WTC11 (cell line): ENCODE measurements at regions not wholly inside any gene's neighbourhood (a gene's known extent, or its start where the extent isn't known, plus 50 kb on each side); places are given as distances from the start of the nearest gene placed in this dataset.

Experiments
- ATF1 ChIP-seq: sonication (generic); formaldehyde crosslinking; IDR thresholded peaks from 2 replicates; pipeline ENCODE4 v1.8.1; 2023; ENCODE audit warnings: mild to moderate bottlenecking, moderate library complexity, missing genetic modification reagents
- CBFB ChIP-seq: sonication (generic); formaldehyde crosslinking; IDR thresholded peaks from 2 replicates; pipeline ENCODE4 v1.8.1; 2022; ENCODE audit warnings: mild to moderate bottlenecking, low read depth, missing genetic modification reagents
- CTCF ChIP-seq: fragments of 200-600 bp; IDR thresholded peaks from 2 replicates; pipeline ENCODE4 v1.8.0; 2022; ENCODE audit warnings: antibody characterized with exemption
- MAX ChIP-seq: sonication (generic); formaldehyde crosslinking; IDR thresholded peaks from 2 replicates; pipeline ENCODE4 v1.8.0; 2022; ENCODE audit warnings: mild to moderate bottlenecking, missing genetic modification reagents
- NR1H2 ChIP-seq: sonication (generic); formaldehyde crosslinking; IDR thresholded peaks from 2 replicates; pipeline ENCODE4 v1.9.0; 2021; ENCODE audit warnings: mild to moderate bottlenecking, moderate library complexity, missing genetic modification reagents
- NR2C2 ChIP-seq: sonication (generic); formaldehyde crosslinking; IDR thresholded peaks from 2 replicates; pipeline ENCODE4 v1.8.0; 2022; ENCODE audit warnings: mild to moderate bottlenecking, missing genetic modification reagents
- OVOL2 ChIP-seq: fragments of 250-450 bp; sonication (Bioruptor Pico); IDR thresholded peaks from 2 replicates; pipeline ENCODE4 v1.9.0; 2021; ENCODE audit warnings: mild to moderate bottlenecking, borderline replicate concordance
- PRDM15 ChIP-seq: sonication (generic); formaldehyde crosslinking; IDR thresholded peaks from 2 replicates; pipeline ENCODE4 v1.8.0; 2022; ENCODE audit warnings: missing genetic modification reagents
- USF1 ChIP-seq: sonication (generic); formaldehyde crosslinking; IDR thresholded peaks from 2 replicates; pipeline ENCODE4 v1.8.0; 2022; ENCODE audit warnings: mild to moderate bottlenecking, missing genetic modification reagents

GRCh38 chrX:3951859-3952258, 238.4 kb upstream of the PRKX start:
- TF ChIP-seq ATF1 (CRISPR knock-in tag) = no peak
- TF ChIP-seq USF1 (CRISPR knock-in tag) = no peak
- TF ChIP-seq CTCF = no peak
- no peak for TF ChIP-seq CBFB
- no peak for TF ChIP-seq OVOL2
- TF ChIP-seq PRDM15 = no peak
- TF ChIP-seq MAX (CRISPR knock-in tag) = no peak
- no peak for TF ChIP-seq NR2C2
- no peak for TF ChIP-seq NR1H2 (CRISPR knock-in tag)
